Ishikawa (cell line): ENCODE measurements at regions not wholly inside any gene's neighbourhood (a gene's known extent, or its start where the extent isn't known, plus 50 kb on each side); places are given as distances from the start of the nearest gene placed in this dataset.

Experiments used
- CEBPB ChIP-seq: IDR thresholded peaks from 2 replicates; pipeline ENCODE4 v1.6.1; 2012
- EGR1 ChIP-seq: IDR thresholded peaks from 2 replicates; pipeline ENCODE4 v1.6.1; 2012
- EP300 ChIP-seq: IDR thresholded peaks from 2 replicates; pipeline ENCODE4 v1.6.1; 2012; ENCODE audit warnings: borderline replicate concordance
- FOXM1 ChIP-seq: IDR thresholded peaks from 2 replicates; pipeline ENCODE4 v1.6.1; 2012; ENCODE audit warnings: low read depth, borderline replicate concordance
- RAD21 ChIP-seq: IDR thresholded peaks from 2 replicates; pipeline ENCODE4 v1.6.1; 2012; ENCODE audit warnings: low read depth
- TAF1 ChIP-seq: IDR thresholded peaks from 2 replicates; pipeline ENCODE4 v1.6.1; 2012; ENCODE audit warnings: low read depth, mild to moderate bottlenecking
- TEAD4 ChIP-seq: IDR thresholded peaks from 2 replicates; pipeline ENCODE4 v1.6.1; 2012
- USF1 ChIP-seq: IDR thresholded peaks from 2 replicates; pipeline ENCODE4 v1.6.1; 2012
- YY1 ChIP-seq: IDR thresholded peaks from 2 replicates; pipeline ENCODE4 v1.6.1; 2012; ENCODE audit warnings: low read depth
- TF ChIP-seq, protein P1 (sequence below): IDR thresholded peaks from 2 replicates; pipeline ENCODE4 v1.6.1; 2012; ENCODE audit warnings: low read depth, mild to moderate bottlenecking

DNA sequence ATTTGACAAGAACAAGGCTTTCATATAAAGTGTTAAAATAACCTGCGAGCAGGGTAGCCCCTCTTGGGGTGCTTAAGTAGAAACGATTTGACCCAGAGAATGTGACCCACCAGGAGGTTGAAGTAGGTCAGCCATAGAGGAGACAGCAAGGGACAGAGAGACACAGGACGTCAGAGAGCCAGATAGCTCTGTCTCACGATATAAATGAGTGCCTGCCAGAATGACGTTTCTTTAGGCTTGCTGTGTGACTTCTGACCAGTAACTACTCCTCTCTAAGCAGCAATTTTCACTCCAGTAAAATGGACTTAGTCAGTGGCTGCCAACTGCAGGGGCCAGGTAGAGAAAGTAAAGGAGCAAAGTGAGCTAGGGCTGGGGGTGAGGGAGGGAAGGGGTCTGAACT is 473.0 kb upstream of the C16orf82 start:
- TF ChIP-seq EP300 (no peak), TEAD4 (no peak), FOXM1 (no peak), YY1 (no peak), RAD21 (no peak), USF1 (no peak), CEBPB (no peak), TAF1 (no peak), EGR1 (no peak)
- TF ChIP-seq, protein P1, sequence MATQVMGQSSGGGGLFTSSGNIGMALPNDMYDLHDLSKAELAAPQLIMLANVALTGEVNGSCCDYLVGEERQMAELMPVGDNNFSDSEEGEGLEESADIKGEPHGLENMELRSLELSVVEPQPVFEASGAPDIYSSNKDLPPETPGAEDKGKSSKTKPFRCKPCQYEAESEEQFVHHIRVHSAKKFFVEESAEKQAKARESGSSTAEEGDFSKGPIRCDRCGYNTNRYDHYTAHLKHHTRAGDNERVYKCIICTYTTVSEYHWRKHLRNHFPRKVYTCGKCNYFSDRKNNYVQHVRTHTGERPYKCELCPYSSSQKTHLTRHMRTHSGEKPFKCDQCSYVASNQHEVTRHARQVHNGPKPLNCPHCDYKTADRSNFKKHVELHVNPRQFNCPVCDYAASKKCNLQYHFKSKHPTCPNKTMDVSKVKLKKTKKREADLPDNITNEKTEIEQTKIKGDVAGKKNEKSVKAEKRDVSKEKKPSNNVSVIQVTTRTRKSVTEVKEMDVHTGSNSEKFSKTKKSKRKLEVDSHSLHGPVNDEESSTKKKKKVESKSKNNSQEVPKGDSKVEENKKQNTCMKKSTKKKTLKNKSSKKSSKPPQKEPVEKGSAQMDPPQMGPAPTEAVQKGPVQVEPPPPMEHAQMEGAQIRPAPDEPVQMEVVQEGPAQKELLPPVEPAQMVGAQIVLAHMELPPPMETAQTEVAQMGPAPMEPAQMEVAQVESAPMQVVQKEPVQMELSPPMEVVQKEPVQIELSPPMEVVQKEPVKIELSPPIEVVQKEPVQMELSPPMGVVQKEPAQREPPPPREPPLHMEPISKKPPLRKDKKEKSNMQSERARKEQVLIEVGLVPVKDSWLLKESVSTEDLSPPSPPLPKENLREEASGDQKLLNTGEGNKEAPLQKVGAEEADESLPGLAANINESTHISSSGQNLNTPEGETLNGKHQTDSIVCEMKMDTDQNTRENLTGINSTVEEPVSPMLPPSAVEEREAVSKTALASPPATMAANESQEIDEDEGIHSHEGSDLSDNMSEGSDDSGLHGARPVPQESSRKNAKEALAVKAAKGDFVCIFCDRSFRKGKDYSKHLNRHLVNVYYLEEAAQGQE, result no peak
